ENCODE measurements at regions not wholly inside any gene's neighbourhood (a gene's known extent, or its start where the extent isn't known, plus 50 kb on each side); places are given as distances from the start of the nearest gene placed in this dataset.

- intact Hi-C loops (cut with micrococcal nuclease; ENCODE audit: unreplicated experiment) = no loop called here
- Mint-ChIP-seq H3K27me3 (ENCODE audit: insufficient read depth, unreplicated experiment) (no peaks in the 10 kb centered on the region), H3K27ac (ENCODE audit: unreplicated experiment) (no peak overlapping the region), H3K4me3 (ENCODE audit: unreplicated experiment) (no peak overlapping the region), H3K4me1 (ENCODE audit: low read depth, unreplicated experiment) (no peaks in the 10 kb centered on the region), H3K9me3 (ENCODE audit: unreplicated experiment) (no peaks in the 10 kb centered on the region), H3K36me3 (ENCODE audit: insufficient read depth, unreplicated experiment) (no peaks in the 10 kb centered on the region)
- no peak for DNase-seq
- ChIA-PET POLR2A (no interaction called here), CTCF (no interaction called here)
- BruUV-seq (replicated peaks) = no TSS peak
- Histone ChIP-seq H3K9me3 (no peaks in the 10 kb centered on the region), H3K36me3 (ENCODE audit: control insufficient read depth, insufficient read depth, low read length) (no peaks in the 10 kb centered on the region), H3K4me3 (ENCODE audit: low read depth, low read length) (no peak overlapping the region), H3K27me3 (replicated peaks; ENCODE audit: control insufficient read depth, insufficient read depth, low read length) (no peaks in the 10 kb centered on the region), H3K4me1 (no peaks in the 10 kb centered on the region)
- TF ChIP-seq, protein P1, sequence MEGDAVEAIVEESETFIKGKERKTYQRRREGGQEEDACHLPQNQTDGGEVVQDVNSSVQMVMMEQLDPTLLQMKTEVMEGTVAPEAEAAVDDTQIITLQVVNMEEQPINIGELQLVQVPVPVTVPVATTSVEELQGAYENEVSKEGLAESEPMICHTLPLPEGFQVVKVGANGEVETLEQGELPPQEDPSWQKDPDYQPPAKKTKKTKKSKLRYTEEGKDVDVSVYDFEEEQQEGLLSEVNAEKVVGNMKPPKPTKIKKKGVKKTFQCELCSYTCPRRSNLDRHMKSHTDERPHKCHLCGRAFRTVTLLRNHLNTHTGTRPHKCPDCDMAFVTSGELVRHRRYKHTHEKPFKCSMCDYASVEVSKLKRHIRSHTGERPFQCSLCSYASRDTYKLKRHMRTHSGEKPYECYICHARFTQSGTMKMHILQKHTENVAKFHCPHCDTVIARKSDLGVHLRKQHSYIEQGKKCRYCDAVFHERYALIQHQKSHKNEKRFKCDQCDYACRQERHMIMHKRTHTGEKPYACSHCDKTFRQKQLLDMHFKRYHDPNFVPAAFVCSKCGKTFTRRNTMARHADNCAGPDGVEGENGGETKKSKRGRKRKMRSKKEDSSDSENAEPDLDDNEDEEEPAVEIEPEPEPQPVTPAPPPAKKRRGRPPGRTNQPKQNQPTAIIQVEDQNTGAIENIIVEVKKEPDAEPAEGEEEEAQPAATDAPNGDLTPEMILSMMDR (IDR thresholded peaks at IDR 0.05; ENCODE audit: insufficient read depth in 1 of 2, low read depth in 1 of 2, low read length in 1 of 2, severe bottlenecking in 1 of 2, unreplicated experiment in 1 of 2) = no peak
Observed at GRCh38 chr1:104156738-104157137, 407.0 kb downstream of the AMY1C start.

GRCh38 chr1:104163912-104164476 is 414.3 kb downstream of the AMY1C start:
- Histone ChIP-seq H3K36me3 (ENCODE audit: control insufficient read depth, insufficient read depth, low read length) (no peaks in the 10 kb centered on the region), H3K9me3 (no peaks in the 10 kb centered on the region), H3K4me1 (no peaks in the 10 kb centered on the region), H3K27me3 (replicated peaks; ENCODE audit: control insufficient read depth, insufficient read depth, low read length) (no peaks in the 10 kb centered on the region), H3K4me3 (ENCODE audit: low read depth, low read length) (no peak overlapping the region)
- Mint-ChIP-seq H3K27ac (ENCODE audit: unreplicated experiment) (no peak overlapping the region), H3K27me3 (ENCODE audit: insufficient read depth, unreplicated experiment) (no peaks in the 10 kb centered on the region), H3K4me1 (ENCODE audit: low read depth, unreplicated experiment) (no peaks in the 10 kb centered on the region), H3K36me3 (ENCODE audit: insufficient read depth, unreplicated experiment) (no peaks in the 10 kb centered on the region), H3K4me3 (ENCODE audit: unreplicated experiment) (no peak overlapping the region), H3K9me3 (ENCODE audit: unreplicated experiment) (no peaks in the 10 kb centered on the region)
- ChIA-PET CTCF (no interaction called here), POLR2A (no interaction called here)
- no TSS peak for BruUV-seq (replicated peaks)
- TF ChIP-seq, protein P1 (IDR thresholded peaks at IDR 0.05; ENCODE audit: insufficient read depth in 1 of 2, low read depth in 1 of 2, low read length in 1 of 2, severe bottlenecking in 1 of 2, unreplicated experiment in 1 of 2) = no peak
- DNase-seq = no peak
- intact Hi-C loops (cut with micrococcal nuclease; ENCODE audit: unreplicated experiment) = no loop called here

- no TSS peak for BruUV-seq (replicated peaks)
- Mint-ChIP-seq H3K9me3 (ENCODE audit: unreplicated experiment) (no peaks in the 10 kb centered on the region), H3K27ac (ENCODE audit: unreplicated experiment) (no peak overlapping the region), H3K4me3 (ENCODE audit: unreplicated experiment) (no peak overlapping the region), H3K36me3 (ENCODE audit: insufficient read depth, unreplicated experiment) (no peaks in the 10 kb centered on the region), H3K4me1 (ENCODE audit: low read depth, unreplicated experiment) (no peaks in the 10 kb centered on the region), H3K27me3 (ENCODE audit: insufficient read depth, unreplicated experiment) (peaks cover 4% of the 10 kb centered on the region)
- intact Hi-C loops (cut with micrococcal nuclease; ENCODE audit: unreplicated experiment) = no loop called here
- Histone ChIP-seq H3K36me3 (ENCODE audit: control insufficient read depth, insufficient read depth, low read length) (no peaks in the 10 kb centered on the region), H3K9me3 (no peaks in the 10 kb centered on the region), H3K4me3 (ENCODE audit: low read depth, low read length) (no peak overlapping the region), H3K27me3 (replicated peaks; ENCODE audit: control insufficient read depth, insufficient read depth, low read length) (no peaks in the 10 kb centered on the region), H3K4me1 (no peaks in the 10 kb centered on the region)
- TF ChIP-seq, protein P1 (IDR thresholded peaks at IDR 0.05; ENCODE audit: insufficient read depth in 1 of 2, low read depth in 1 of 2, low read length in 1 of 2, severe bottlenecking in 1 of 2, unreplicated experiment in 1 of 2) = no peak
- no peak for DNase-seq
- CTCF ChIA-PET = no interaction called here
- POLR2A ChIA-PET = no interaction called here
Observed at GRCh38 chr1:104172243-104172681, 422.6 kb downstream of the AMY1C start.
